Activated T-cell treated with anti-CD3 and anti-CD28 coated beads, Interleukin-2, amount 50 U/mL, for 4 hours (primary cell): ENCODE measurements at regions not wholly inside any gene's neighbourhood (a gene's known extent, or its start where the extent isn't known, plus 50 kb on each side); places are given as distances from the start of the nearest gene placed in this dataset.
"Not testable (repeated sequence)": the region's sequence is repeated elsewhere in the genome, so short reads cannot be mapped to it uniquely, and the experiment has no call there.

Experiments used
- ATAC-seq, 2 donors: fragments of 200-7000 bp; cut with Tn5 transposase; one replicate each; pipeline ENCODE4 v1.10.0; 2021
- DNase-seq: peaks from one replicate; pipeline ENCODE4 v3.0.0-alpha.2; 2020
- H3K27me3 Mint-ChIP-seq: one replicate; pipeline ENCODE4 v1.8.0; 2021; ENCODE audit warnings: low read depth, mixed read lengths
- H3K36me3 Mint-ChIP-seq: one replicate; pipeline ENCODE4 v1.8.0; 2022; ENCODE audit warnings: mixed read lengths; ENCODE audit not compliant: insufficient read depth
- H3K4me1 Mint-ChIP-seq: one replicate; pipeline ENCODE4 v1.8.0; 2021; ENCODE audit warnings: low read depth, mixed read lengths
- H3K4me3 Mint-ChIP-seq: one replicate; pipeline ENCODE4 v1.8.0; 2021; ENCODE audit warnings: mild to moderate bottlenecking, moderate library complexity, mixed read lengths
- H3K9me3 Mint-ChIP-seq: one replicate; pipeline ENCODE4 v1.8.0; 2021; ENCODE audit warnings: mixed read lengths

DNA sequence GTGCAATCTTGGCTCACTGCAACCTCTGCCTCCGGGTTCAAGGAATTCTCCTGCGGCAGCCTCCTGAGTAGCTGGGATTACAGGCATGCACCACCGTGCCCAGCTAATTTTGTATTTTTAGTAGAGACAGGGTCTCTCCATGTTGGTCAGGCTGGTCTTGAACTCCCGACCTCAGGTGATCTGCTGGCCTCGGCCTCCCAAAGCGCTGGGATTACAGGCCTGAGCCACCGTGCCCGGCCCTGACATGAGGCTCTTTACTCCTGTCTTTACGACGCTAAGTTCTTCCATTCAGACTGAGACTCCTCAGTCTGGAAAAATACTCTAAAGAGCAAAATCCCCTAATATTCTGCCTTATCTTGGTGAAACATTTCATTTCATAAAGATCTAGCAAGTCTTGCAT is 331.3 kb upstream of the SGO1 start:
- not testable (repeated sequence) for H3K27me3 Mint-ChIP-seq, H3K36me3 Mint-ChIP-seq, ATAC-seq, H3K4me3 Mint-ChIP-seq, DNase-seq, H3K4me1 Mint-ChIP-seq
- H3K9me3 Mint-ChIP-seq = peaks cover 16% of the 10 kb centered on the region

DNA sequence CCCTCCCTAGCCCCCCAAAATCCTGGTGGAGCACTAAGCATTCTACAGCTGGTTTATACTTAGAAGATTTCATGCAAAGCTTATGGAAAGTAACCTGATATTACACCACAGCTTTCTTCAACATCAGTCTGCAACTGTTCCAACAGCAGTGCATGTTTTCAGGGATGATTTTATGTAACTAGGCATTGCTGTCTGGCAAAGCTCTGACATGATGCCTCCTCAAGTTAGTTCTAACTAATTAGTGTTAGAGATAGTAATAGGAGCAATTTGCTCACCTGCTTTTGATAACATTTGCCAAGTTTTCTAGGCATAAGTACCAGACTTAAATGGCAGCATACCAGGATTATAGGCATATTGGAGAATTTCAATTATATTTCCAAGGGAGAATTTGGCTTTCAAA is 330.3 kb upstream of the SGO1 start:
- H3K27me3 Mint-ChIP-seq = no peaks in the 10 kb centered on the region
- H3K9me3 Mint-ChIP-seq = peaks cover 18% of the 10 kb centered on the region
- no peaks in the 10 kb centered on the region for H3K4me1 Mint-ChIP-seq
- DNase-seq = no peak
- ATAC-seq = no peak
- H3K36me3 Mint-ChIP-seq = peaks cover 3% of the 10 kb centered on the region
- H3K4me3 Mint-ChIP-seq = no peak overlapping the region

DNA sequence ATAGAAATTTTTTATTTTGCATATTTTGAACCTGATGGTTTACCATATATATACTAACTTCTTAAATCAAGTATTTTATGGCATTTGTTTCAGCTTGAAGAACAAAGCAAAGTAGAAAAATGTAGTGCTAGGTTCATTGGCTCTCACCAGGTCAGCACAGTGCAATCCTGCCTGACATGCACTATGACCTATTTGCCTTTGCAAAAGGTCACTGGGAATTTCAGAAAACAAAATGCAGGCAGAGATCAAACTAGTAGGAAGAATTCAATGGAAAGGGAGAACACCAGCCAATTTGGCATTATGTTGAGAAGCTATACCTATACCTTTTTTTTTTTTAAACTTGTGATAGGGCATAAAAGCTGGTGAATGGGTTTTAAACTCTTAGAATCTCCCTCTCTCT is 329.8 kb upstream of the SGO1 start:
- Mint-ChIP-seq H3K36me3 (peaks cover 3% of the 10 kb centered on the region), H3K4me3 (no peak overlapping the region), H3K9me3 (peaks cover 15% of the 10 kb centered on the region), H3K4me1 (no peaks in the 10 kb centered on the region), H3K27me3 (no peaks in the 10 kb centered on the region)
- no peak for DNase-seq
- ATAC-seq = no peak

DNA sequence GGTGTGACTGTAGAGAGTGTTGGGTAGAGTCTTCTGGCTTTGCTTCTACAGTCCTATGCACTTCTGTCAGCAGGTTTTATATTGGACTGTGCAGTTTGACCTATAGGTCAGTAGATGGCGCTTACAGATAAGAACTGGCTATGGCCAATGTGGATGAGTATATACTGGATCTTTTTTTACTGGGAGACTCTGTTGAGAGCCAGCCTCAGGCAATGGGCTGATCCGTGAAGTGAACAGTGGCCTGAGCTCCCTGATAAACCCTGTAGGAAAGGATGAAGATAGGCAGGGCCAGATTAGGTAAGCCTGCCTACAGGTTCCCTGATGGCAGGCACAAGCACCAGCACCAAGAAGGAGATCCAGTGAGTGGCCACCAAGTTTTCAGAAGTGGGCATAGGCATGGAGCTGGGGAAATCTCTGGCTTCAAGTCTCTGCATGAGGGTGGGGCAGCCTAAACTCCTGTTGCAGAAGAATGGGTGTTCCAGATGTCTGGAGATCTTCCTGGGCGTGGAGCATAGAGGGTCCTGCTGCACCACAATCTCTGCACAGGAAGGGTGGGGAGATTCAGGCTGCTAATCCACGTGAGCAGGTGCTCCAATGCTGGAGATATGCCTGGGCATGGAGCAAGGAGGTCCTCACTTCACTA is 326.0 kb upstream of the SGO1 start:
- DNase-seq (no peak), ATAC-seq (no peak)
- no peak overlapping the region for H3K4me3 Mint-ChIP-seq
- peaks cover 3% of the 10 kb centered on the region for H3K36me3 Mint-ChIP-seq
- no peaks in the 10 kb centered on the region for H3K4me1 Mint-ChIP-seq
- H3K9me3 Mint-ChIP-seq = peaks cover 17% of the 10 kb centered on the region
- no peaks in the 10 kb centered on the region for H3K27me3 Mint-ChIP-seq

DNA sequence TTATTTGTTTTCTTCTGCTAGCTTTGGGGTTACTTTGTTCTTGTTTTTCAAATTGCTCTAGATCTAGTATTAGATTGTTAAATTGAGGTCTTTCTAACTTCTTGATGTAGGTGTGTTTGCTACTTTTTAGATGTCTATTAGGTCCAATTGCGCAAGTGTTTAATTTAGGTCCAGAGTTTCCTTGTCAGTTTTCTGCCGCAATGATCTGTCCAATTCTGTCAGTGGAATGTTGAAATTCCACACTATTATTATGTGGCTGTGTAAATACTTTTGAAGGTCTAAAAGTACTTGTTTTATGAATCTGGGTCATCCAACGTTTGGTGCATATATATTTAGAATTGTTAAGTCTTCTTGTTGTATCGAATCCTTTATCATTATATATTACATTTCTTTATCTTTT is 324.4 kb upstream of the SGO1 start:
- H3K4me3 Mint-ChIP-seq = no peak overlapping the region
- ATAC-seq = no peak
- no peaks in the 10 kb centered on the region for H3K4me1 Mint-ChIP-seq
- DNase-seq = no peak
- H3K36me3 Mint-ChIP-seq = peaks cover 3% of the 10 kb centered on the region
- no peaks in the 10 kb centered on the region for H3K27me3 Mint-ChIP-seq
- peaks cover 27% of the 10 kb centered on the region for H3K9me3 Mint-ChIP-seq

DNA sequence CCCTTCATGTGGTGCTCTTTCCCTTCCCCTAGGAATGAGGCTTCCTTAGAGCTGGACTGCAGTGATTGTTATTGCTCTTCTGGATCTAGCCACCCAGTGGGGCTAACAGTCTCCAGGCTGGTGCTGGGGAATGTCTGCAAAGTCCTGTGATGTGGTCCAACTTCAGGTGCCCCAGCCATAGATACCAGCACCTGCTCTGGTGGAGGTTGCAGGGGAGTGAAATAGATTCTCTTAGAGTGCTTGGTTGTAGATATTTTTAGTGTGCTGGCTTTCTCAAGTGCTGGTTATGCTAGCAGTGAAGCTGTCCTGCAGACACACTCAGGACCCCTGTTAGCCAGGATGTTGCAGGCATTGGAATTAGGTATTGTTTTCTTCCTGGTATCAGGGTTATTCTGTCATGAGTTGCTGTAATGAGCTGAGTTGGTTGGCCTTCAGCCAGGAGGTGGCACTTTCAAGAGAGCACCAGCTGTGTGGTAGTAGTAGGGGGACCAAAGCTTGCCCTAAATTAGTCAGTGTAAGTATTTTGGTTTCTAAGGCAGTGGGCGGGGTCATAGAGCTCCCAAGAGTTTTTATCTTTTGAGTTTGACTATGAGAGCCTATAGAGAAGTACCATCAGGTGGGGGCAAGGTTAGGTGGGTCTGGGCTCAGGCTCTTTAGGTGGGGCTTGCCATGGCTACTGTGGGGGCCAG is 317.5 kb upstream of the SGO1 start:
- Mint-ChIP-seq H3K4me3 (no peak overlapping the region), H3K36me3 (no peaks in the 10 kb centered on the region), H3K27me3 (no peaks in the 10 kb centered on the region), H3K9me3 (peaks cover 51% of the 10 kb centered on the region), H3K4me1 (no peaks in the 10 kb centered on the region)
- DNase-seq = no peak
- ATAC-seq = no peak

DNA sequence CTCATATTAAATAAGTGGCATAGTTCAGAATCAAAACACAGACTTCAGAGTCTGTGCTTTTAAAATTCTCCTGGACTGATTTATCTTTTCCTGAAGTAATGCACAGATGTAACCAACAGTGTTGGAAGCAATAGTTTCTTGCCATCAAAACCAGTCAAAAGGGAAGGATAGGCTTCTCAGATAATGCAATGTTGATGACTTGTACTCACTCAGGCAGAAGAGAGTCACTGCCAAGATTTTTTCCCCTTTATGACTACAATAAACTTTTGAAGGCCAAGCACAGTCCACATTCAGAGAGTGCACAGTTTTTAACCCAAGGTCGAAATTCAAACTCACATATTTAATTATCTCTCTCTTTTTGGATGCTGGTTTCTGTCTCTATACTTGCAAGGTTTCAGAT is 305.0 kb upstream of the SGO1 start:
- Mint-ChIP-seq H3K36me3 (no peaks in the 10 kb centered on the region), H3K27me3 (no peaks in the 10 kb centered on the region), H3K4me3 (no peak overlapping the region), H3K4me1 (no peaks in the 10 kb centered on the region), H3K9me3 (peaks cover 19% of the 10 kb centered on the region)
- DNase-seq = no peak
- no peak for ATAC-seq

DNA sequence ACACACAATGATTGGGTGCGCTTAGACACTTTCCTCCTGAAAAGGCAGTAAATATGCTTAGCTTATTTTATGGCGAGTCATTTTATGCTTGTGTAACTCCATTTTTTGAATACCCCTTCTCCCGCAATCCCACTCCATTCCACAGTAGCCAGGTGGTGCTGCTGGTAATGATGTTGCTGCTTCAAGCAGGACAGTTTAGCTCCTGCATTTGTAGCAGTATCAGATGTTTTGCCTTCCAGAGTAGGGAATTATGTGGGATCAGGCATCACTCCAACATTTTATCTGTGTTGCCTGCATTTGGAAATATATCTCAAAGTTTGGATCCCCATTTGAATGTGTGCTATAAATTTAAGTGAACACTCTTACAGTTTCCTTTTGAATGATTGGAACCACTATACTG is 302.1 kb upstream of the SGO1 start:
- DNase-seq (no peak), ATAC-seq (no peak)
- Mint-ChIP-seq H3K27me3 (no peaks in the 10 kb centered on the region), H3K4me3 (no peak overlapping the region), H3K4me1 (no peaks in the 10 kb centered on the region), H3K36me3 (no peaks in the 10 kb centered on the region), H3K9me3 (peaks cover 24% of the 10 kb centered on the region)

DNA sequence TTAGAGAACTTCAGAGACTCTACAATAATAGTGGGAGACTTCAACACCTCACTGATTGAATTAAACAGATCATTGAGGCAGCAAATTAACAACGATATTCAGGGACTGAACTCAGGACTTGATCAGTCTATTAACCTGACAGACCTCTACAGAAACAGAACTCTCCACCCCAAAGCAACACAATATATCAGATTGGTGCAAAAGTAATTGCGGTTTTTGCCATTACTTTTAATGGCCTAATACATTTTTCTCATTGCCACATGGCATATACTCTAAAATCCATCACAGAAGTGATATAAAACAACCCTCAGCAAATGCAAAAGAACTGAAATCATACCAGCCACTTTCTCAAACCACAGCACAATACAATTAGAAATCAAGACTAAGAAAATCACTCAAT is 298.1 kb upstream of the SGO1 start:
- H3K4me1 Mint-ChIP-seq = no peaks in the 10 kb centered on the region
- ATAC-seq = no peak
- H3K9me3 Mint-ChIP-seq = peaks cover 33% of the 10 kb centered on the region
- no peaks in the 10 kb centered on the region for H3K27me3 Mint-ChIP-seq
- DNase-seq = no peak
- no peaks in the 10 kb centered on the region for H3K36me3 Mint-ChIP-seq
- H3K4me3 Mint-ChIP-seq = no peak overlapping the region

DNA sequence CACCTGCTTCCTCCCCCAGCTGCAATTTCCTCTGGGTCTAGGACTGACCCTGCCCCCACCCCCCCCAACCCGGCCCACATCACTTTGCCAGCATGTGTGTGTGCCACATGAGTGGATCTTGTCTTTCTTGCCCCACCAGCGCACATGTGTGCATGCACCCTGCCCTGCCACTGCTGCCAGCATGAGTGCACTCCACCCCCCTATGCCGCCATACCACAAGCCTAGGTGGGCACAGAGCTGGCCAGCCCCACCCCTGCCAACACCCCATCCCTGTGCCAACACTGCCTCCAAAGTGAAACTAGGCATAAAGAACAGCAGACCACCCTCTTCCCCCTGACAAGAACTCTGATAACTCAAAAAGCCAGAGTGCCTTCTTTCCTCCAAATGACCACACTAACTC is 296.3 kb upstream of the SGO1 start:
- Mint-ChIP-seq H3K9me3 (peaks cover 33% of the 10 kb centered on the region), H3K27me3 (no peaks in the 10 kb centered on the region), H3K4me1 (no peaks in the 10 kb centered on the region), H3K36me3 (no peaks in the 10 kb centered on the region), H3K4me3 (no peak overlapping the region)
- DNase-seq (no peak), ATAC-seq (no peak)

DNA sequence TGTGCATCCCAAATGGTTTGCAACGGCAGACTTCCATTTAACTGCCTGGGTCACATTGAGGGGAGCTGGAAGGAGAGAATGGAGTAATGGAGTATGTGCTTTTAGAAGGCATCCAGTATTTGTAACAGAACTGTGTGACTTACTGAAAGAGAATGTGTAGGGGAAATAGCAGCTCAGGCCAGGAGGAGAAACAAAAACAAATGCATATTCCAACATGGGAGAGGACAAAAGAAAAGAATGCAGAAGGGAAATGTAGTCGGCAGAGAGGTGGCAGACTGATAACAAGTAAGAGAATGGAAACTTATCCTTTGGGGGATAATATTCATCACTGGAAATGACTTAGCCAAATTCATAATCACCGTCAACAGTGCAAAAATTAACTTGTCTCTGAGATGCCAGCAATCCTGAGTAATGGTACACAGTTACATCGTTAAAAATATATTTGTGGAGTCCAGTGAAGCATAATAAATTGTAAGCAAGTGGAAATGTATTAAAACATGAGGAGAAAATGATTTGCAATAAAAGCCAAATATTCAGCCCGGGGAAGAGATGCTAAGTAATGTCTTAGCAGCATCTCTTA is 294.9 kb upstream of the SGO1 start:
- no peaks in the 10 kb centered on the region for H3K27me3 Mint-ChIP-seq
- peaks cover 36% of the 10 kb centered on the region for H3K9me3 Mint-ChIP-seq

DNA sequence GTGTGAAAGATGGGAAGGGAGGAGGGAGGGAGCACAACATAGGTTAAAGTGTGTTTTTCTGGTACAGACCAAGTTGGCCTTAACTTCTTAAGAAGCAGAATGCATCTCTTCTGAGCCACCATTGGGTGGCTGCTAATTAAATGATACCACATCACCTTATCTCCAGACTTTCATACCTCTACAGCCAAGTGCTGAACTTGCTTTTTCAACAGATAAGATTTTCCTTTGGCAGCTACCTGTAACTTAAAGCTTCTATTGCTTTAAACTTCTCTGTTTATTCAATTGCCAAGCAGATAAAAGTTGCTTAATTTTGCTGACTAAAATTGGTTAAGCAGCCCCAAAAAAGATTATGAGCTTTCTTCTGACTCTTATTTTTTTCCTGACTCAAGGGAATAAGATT is 292.4 kb upstream of the SGO1 start:
- no peak for ATAC-seq
- H3K4me1 Mint-ChIP-seq = no peaks in the 10 kb centered on the region

More for the DNA sequence above, 294.9 kb upstream of the SGO1 start:
- DNase-seq = no peak
- Mint-ChIP-seq H3K4me1 (no peaks in the 10 kb centered on the region), H3K4me3 (no peak overlapping the region), H3K36me3 (no peaks in the 10 kb centered on the region)
- no peak for ATAC-seq

DNA sequence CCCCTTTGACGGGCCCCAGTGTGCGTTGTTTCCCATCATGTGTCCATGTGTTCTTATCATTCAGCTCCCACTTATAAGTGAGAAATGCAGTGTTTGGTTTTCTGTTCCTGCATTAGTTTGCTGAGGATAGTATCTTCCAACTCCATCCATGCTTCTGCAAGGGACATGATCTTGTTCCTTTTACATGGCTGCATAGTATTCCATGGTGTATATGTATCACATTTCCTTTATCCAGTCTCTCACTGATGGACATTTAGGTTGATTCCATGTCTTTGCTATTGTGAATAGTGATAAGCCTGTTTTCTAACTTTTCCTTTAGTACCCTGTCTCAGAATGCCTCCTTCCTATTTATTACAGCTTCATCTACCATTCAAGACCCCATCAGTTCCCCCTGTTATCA is 278.2 kb upstream of the SGO1 start:
- not testable (repeated sequence) for H3K4me1 Mint-ChIP-seq, ATAC-seq, H3K4me3 Mint-ChIP-seq, H3K36me3 Mint-ChIP-seq, DNase-seq, H3K27me3 Mint-ChIP-seq
- H3K9me3 Mint-ChIP-seq = peaks cover 39% of the 10 kb centered on the region

More for the DNA sequence above, 292.4 kb upstream of the SGO1 start:
- Mint-ChIP-seq H3K9me3 (peaks cover 21% of the 10 kb centered on the region), H3K36me3 (no peaks in the 10 kb centered on the region), H3K4me3 (no peak overlapping the region), H3K27me3 (no peaks in the 10 kb centered on the region)
- DNase-seq = no peak

DNA sequence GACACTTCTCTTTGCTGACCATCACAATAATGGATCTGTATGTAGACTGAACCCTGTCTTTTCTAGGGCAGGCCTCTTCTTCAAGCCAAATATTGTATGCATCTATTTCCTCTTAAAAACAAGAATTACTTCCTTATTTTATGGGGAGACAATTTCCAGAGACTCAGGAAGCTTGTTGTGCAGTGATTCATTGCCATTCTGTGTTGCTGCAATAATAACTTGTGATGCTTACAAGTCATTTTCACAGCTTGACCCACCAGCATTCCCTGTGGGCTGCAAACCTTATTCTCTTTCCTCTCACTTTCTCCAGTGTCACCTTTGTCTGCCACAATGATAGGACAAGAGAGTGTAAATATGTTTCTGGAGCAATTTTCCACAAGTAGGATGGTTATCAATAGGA is 276.7 kb upstream of the SGO1 start:
- ATAC-seq = no peak
- Mint-ChIP-seq H3K27me3 (no peaks in the 10 kb centered on the region), H3K4me3 (no peak overlapping the region)

DNA sequence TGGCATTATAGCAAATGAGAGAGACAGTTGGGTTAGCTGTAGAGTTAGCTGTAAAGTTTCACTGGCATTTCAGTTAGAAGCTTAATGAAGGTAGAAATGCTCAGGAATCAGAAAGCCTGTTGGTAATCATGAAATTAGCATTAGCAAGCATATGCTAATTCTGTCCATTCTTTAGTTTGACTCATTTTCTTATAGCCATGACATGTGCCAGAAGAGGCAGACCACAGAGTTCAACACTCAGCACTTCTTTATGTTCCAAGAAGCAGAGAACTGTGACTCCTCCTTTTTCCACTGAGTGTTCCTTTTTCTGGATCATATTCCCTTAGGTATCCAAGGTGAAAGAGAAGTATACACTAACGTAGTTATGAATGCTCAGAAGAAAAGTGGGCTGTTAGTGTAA is 276.2 kb upstream of the SGO1 start:
- ATAC-seq = no peak
- Mint-ChIP-seq H3K9me3 (peaks cover 35% of the 10 kb centered on the region), H3K4me1 (no peaks in the 10 kb centered on the region), H3K36me3 (peaks cover 2% of the 10 kb centered on the region), H3K27me3 (no peaks in the 10 kb centered on the region), H3K4me3 (no peak overlapping the region)
- no peak for DNase-seq

More for the DNA sequence above, 276.7 kb upstream of the SGO1 start:
- H3K4me1 Mint-ChIP-seq = no peaks in the 10 kb centered on the region
- peaks cover 35% of the 10 kb centered on the region for H3K9me3 Mint-ChIP-seq
- peaks cover 2% of the 10 kb centered on the region for H3K36me3 Mint-ChIP-seq
- no peak for DNase-seq
